ENCODE measurements at regions not wholly inside any gene's neighbourhood (a gene's known extent, or its start where the extent isn't known, plus 50 kb on each side); places are given as distances from the start of the nearest gene placed in this dataset.
A peak's percentile ranks its signal among the peaks of the same experiment; 100 is the strongest.

DNA sequence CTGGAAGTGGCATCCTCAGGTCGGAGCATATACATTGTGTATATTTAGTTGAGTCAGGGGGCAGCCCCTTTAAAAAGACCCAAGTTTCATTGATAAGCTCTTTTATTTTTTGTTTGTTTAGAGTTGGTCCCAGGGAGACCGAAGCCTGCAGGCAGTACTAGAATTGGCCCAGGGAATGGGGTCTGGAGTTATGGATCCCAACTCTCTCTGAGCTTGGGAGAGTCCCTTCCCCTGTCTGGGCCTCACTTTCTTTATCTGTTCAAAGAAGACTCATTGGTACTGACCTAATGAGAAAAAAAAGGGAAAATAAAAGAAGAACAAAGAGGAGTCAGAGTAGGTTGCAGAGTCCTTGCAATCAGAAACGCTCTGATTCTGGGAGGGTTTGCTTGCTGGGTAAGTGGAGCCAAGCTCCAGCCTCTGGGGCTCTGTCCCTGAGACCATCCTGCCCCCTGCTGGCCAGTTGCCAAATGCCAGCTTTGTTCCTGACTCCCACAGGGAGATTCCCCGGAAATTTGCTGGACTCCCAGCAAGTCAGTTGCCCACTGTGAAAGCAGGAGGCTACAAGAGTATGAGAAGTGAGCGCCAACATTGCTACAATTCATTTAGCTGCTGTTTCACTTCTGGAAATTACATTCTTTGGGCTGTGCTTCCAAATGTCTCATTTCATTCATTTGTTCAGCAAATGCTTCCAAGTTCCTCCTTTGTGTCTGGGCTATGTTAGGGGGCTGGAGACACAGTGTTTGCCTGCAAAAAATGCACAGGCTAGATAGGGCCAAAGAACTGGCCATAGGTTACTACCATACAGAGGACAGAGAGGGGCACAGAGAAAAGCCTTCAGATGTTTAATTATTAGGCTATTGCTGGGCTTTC lies 156.2 kb downstream of the MELK start:
- DNase-seq = peak; percentile 89

- no peak for DNase-seq
Observed at GRCh38 chr9:36729906-36730305, 157.2 kb downstream of the MELK start.

DNA sequence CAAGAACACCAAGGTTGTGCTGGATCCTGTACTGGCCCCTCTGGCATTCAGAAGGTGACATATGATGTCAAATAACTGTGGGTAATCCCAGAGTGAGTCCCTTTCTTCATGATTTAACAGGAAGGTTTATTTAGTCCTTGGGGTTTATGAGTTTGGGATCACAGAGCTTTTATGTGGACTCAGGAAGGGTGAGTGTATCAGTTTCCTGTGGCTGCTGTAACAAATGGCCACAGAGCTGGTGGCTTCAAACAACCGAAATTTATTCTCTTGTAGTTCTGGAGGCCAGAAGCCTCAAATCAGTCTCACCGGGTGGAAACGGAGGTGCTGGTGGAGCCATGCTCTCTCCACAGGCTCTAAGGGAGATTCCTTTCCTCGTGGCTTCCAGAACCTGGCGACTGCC lies 157.7 kb downstream of the MELK start:
- DNase-seq = no peak

DNA sequence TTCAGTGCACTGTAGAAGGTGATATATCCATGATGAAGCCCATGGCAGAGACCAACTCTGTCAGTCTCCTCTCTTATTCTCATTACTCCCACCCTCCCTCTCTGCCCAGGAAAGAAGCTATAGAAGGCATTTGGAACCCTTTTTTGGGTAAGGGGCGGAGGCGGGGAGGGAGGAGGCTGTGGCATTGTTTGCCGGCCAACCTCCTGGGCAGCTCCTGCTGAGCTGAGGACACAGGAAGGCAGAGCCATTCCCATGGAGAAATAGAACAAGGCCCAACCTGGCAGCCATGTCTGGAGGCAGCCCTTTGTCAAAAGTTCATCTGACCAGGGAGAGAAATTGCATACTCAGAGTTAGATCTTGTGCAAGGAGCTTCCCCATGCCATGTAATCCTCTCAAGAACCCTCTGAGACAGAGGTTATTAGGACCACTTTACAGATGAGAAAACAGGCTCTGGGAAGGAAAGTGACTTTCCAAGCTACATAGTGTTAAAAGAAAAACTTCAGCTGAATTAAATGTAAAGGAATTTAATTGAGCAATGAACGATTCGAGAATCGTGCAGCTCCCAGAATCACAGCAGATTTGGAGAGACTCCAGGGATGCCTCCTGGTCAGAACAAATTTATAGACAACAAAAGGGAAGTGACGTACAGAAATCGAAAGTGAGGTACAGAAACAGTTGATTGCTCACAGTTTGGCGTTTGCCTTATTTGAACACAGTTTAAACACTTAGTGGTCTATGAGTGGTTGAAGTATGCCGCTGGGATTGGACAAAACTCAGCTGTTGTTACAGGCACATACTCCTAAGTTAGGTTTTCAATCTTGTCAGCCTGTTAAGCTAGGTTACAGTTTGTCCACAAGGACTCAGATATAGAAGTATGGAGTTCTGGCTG lies 158.6 kb downstream of the MELK start:
- DNase-seq = no peak

- DNase-seq = no peak
Observed at GRCh38 chr9:36734737-36735136, 162.0 kb downstream of the MELK start.

DNA sequence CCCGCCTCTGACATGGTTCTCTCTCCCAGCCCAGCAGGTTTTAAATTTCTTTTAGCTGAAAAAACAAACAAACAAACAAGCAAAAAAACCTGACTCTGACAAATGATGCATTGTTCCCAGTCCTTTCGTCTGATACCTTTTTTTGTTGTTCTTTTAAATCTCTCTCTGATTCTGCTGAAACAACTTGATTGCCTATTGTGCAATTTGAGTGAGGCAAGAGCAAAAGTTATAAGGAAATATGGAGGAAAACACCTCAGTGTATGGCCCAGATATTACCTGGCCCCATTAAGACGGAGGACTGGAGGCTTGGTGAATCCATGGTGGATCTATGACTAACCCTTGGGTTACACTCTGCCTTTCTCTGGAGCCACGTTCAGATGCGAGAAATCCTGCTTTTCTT lies 164.0 kb downstream of the MELK start:
- DNase-seq = no peak

GRCh38 chr9:36738318-36738976 lies 165.8 kb downstream of the MELK start:
- no peak for DNase-seq

- DNase-seq = no peak
Observed at GRCh38 chr9:36739373-36740116, 166.8 kb downstream of the MELK start.

- no peak for DNase-seq
Observed at GRCh38 chr9:36742264-36742663, 169.6 kb downstream of the MELK start.

GRCh38 chr9:36744678-36745077 lies 172.0 kb downstream of the MELK start:
- DNase-seq = no peak

DNA sequence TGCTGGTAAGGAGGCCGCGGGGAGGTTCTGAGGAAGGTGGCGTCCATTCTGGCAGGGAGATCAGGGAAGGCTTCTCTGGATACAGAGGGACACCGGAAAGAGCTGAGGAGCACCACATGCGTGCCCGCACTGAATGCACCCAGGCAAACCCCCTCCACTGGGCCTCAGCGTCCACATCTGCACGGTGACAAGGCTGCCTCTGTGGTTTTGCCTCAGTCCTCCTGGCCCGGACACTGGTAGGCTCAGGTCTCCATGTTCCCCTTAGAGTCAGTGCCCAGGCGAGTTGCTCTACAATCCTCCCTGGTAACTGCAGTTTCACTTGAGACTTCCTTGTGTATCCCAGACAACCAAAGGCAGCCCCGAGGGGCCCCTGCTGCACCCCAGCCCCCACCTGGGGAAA lies 173.3 kb downstream of the MELK start:
- DNase-seq = no peak

DNA sequence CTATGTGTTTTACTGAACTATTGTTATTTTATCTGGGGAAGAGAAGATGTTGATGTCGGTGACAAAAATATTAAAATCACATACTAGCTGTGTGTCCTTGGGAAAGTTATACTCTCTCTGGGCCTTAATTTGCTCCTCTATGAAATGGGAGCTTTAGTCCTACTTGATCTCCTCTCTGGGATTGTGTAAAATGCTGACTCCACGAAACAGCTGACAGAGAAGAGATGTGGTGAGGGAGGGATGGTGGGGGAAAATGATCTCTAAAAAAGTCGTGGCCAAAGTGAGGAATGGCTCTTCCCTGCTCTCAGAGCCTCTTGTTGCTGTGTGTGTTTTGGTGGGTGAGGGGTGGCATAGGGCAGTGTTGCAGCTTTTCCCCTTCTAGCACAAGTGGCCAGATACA lies 173.7 kb downstream of the MELK start:
- no peak for DNase-seq

DNA sequence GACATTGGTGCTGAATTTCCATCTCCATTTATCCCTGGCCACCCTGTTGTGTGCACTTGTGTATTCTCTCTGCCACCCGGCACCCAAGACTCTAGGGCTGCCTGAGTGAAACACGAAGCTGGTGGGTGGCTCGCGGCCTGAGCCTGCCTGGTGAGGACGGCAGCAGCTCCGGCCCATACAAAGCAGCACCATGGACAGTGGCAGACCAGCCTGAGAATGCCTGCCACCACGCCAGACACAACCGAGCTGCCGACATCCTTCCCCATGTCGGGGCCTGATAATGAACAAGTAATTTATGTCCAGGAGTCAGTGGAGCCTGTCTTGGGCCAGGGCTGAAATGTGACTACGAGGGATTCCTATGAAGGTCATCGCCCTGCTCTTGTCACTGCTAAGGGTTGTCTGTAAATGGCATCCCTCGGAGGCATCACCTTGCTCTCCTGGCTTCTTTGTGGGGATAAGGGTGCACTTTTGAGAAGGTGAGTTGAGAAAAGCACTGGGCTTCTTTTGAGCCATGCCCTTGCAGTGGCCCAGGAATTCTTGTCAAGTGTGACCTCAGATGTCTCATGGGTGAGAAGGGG lies 175.7 kb downstream of the MELK start:
- peak; percentile 86 for DNase-seq

DNA sequence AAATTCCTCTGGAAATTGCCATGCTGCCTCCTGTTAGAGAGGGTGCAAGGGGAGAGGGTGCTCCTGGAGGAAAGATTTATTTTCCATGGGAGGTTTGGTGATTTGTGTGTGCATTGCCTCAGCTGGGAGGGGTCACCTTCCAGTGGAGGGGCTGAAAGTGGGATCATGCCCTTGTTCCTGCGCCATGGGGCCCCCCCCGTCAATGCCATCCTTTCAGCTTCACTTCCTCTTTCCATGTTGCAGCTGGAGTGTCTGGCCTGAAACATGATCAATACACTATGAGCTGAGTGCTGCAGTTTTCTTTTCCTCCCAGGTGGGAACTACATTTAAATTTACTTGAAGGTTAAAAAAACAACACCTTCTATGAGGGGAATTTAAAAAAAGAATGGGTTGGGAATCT lies 176.8 kb downstream of the MELK start:
- DNase-seq = no peak

DNA sequence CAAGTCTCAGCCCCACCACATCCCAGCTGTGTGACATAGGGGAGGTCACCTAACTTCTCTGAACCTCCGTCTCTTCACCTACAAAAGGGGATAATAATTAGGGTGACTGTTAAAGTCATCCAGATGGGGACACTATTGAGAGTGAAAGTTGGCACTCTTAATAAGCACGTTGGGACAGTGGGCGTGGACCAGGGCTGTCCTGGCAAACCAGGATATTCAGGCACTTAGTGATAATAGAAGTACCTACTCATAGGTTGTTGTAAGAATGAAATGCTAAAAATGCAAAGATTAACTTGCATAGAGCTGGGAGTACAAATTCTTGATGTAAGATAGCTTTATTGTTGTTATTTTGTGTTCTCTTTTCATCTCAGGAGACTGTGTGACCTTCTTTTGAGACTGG lies 177.9 kb downstream of the MELK start:
- DNase-seq = no peak

GRCh38 chr9:36755019-36755418 lies 182.3 kb downstream of the MELK start:
- DNase-seq = no peak

GRCh38 chr9:36759141-36759540 lies 186.4 kb downstream of the MELK start:
- DNase-seq = no peak

DNA sequence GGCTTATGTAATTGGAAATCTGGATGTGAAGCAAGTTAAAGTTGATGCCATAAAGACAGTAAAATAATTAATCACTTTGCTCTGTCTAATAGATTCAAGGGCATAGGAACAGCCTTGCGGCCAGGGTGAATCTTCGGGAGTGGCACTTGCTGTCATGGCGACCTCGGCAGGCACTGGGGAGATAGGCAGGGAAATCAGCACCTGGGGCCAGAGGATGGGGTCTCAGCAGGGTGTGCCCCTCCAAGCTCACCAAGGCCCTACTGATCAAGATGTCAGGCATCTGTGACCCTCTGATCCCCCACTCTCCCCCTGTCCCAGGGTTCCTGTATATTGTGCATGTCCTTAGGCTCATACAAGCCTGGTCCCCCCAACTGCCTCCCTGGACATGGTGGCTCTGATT lies 187.3 kb downstream of the MELK start:
- DNase-seq = no peak

DNA sequence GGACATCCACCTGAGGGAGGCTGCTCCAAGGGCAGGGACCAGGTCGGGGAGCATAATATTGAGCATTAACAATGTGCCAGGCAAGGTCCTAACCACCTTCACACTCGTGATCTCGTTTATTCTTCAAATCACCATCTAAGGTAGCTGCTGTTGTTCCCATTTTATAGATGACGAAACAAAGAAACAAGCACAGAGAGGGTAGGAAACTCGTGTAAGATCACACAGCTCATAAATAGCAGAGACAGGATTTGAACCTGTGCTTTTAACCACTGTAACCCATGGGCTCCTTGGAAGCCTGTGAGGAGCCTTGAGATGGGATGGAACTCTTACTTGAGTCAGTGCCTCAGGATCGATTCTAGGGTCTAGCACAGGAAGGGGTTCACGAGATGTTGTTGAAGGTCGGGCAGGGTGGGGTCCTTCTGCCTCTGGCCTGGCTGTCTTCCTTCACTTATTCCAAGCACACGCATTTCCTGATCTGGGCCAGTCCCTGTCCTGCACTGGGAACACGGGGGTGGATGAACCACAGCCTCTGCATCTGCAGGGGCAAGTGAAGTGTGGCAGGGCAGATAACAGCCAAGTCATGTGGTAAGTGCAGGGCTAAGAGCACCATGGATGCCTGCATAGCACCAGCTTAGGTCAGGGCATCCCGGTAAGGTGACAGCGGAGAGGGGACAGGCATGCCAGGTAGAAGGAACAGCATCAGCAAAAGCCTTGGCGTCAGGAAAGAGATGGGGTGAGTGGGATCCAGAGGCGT lies 188.1 kb downstream of the MELK start:
- no peak for DNase-seq

- no peak for DNase-seq
Observed at GRCh38 chr9:36762958-36763357, 190.3 kb downstream of the MELK start.

- DNase-seq = no peak
Observed at GRCh38 chr9:36763778-36764177, 191.1 kb downstream of the MELK start.
